ENCODE measurements at regions not wholly inside any gene's neighbourhood (a gene's known extent, or its start where the extent isn't known, plus 50 kb on each side); places are given as distances from the start of the nearest gene placed in this dataset.

- Histone ChIP-seq H3K4me1 (ENCODE audit: control insufficient read depth, extremely low read depth, insufficient read depth, low read length) (no peaks in the 10 kb centered on the region), H3K9me1 (replicated peaks; ENCODE audit: control insufficient read depth, extremely low read depth, insufficient read depth, low read length) (no peaks in the 10 kb centered on the region), H2AFZ (ENCODE audit: low read depth, low read length) (no peak overlapping the region), H3K27me3 (ENCODE audit: control insufficient read depth in 2 of 2, insufficient read depth in 2 of 2, low read length in 2 of 2) (no peaks in the 10 kb centered on the region), H3K4me3 (replicated peaks in 1 of 3; ENCODE audit: insufficient read depth in 1 of 3, low read depth in 1 of 3, low read length in 3 of 3) (no peak overlapping the region), H3K79me2 (ENCODE audit: control insufficient read depth, insufficient read depth, low read length) (no peaks in the 10 kb centered on the region), H3K9ac (replicated peaks; ENCODE audit: extremely low read depth, insufficient read depth, low read length) (no peak overlapping the region), H4K20me1 (replicated peaks; ENCODE audit: control insufficient read depth, extremely low read depth, insufficient read depth, low read length) (no peaks in the 10 kb centered on the region), H3K9me3 (replicated peaks; ENCODE audit: control insufficient read depth, insufficient read depth, low read length) (no peaks in the 10 kb centered on the region), H3K4me2 (ENCODE audit: insufficient read depth, low read length) (no peak overlapping the region), H3K27ac (ENCODE audit: insufficient read depth, low read depth, low read length) (no peak overlapping the region), H3K36me3 (ENCODE audit: control insufficient read depth in 2 of 2, extremely low read depth in 1 of 2, insufficient read depth in 2 of 2, low read length in 2 of 2) (no peaks in the 10 kb centered on the region)
- TF ChIP-seq FOS (IDR thresholded peaks at IDR 0.05; ENCODE audit: borderline replicate concordance, insufficient read depth, low read length): no peak
- no peak for TF ChIP-seq POLR2AphosphoS5 (IDR thresholded peaks at IDR 0.05; ENCODE audit: insufficient read depth, low read depth, low read length)
- TF ChIP-seq CTCF (IDR thresholded peaks at IDR 0.05; ENCODE audit: extremely low read depth in 1 of 2, insufficient read depth in 1 of 2, low read depth in 1 of 2, low read length in 2 of 2): no peak
- no peak for TF ChIP-seq EZH2 (IDR thresholded peaks at IDR 0.05; ENCODE audit: borderline replicate concordance, low read depth, low read length, severe bottlenecking)
- TF ChIP-seq MYC (IDR thresholded peaks at IDR 0.05; ENCODE audit: low read depth, low read length): no peak
- POLR2A ChIA-PET: no interaction called here
- no peak for FAIRE-seq
- dilution Hi-C loops (cut with MboI; ENCODE audit: extremely low pct_ligation_motif_present, low sequenced_read_pairs): loop anchor here (25.0 kb wide), 1 partner anchor 353 kb away; no protein-coding TSS in a partner anchor
- intact Hi-C loops (cut with micrococcal nuclease): no loop called here
- no TSS peak for BruUV-seq (replicated peaks)
- no peak for DNase-seq (ENCODE audit: low read depth, low spot score)
- CTCF ChIA-PET: interaction anchor here (1.2 to 1.6 kb wide), 2 partner anchors 12 to 294 kb away, joined by 4 read pairs; no protein-coding TSS in a partner anchor
Observed at GRCh38 chr18:8990276-8991031, 112.0 kb upstream of the NDUFV2 start.
